Hepatocyte (in vitro differentiated cells): ENCODE measurements at regions not wholly inside any gene's neighbourhood (a gene's known extent, or its start where the extent isn't known, plus 50 kb on each side); places are given as distances from the start of the nearest gene placed in this dataset.
"Not testable (repeated sequence)": the region's sequence is repeated elsewhere in the genome, so short reads cannot be mapped to it uniquely, and the experiment has no call there.

Source experiments
- DNase-seq: peaks from one replicate; pipeline ENCODE4 v3.0.0-alpha.2; 2016; ENCODE audit warnings: low spot score
- H2AFZ ChIP-seq: fragments of 200-600 bp; sonication (generic); 2 replicates; pipeline ENCODE4 v1.6.0; 2016; ENCODE audit warnings: antibody characterized with exemption, mild to moderate bottlenecking
- H3K27ac ChIP-seq: fragments of 200-600 bp; sonication (generic); 2 replicates; pipeline ENCODE4 v1.5.1; 2016; ENCODE audit warnings: mild to moderate bottlenecking
- H3K27me3 ChIP-seq: fragments of 200-600 bp; sonication (generic); 2 replicates; pipeline ENCODE4 v1.6.1; 2016
- H3K36me3 ChIP-seq: fragments of 200-600 bp; sonication (generic); replicated peaks from 2 replicates; pipeline ENCODE4 v1.5.1; 2016; ENCODE audit warnings: low read depth; ENCODE audit not compliant: insufficient read depth
- H3K4me1 ChIP-seq: fragments of 200-600 bp; sonication (generic); 2 replicates; pipeline ENCODE4 v1.5.1; 2016; ENCODE audit warnings: mild to moderate bottlenecking, moderate library complexity; ENCODE audit not compliant: insufficient read depth
- H3K4me2 ChIP-seq: fragments of 200-600 bp; sonication (generic); 2 replicates; pipeline ENCODE4 v1.6.0; 2016
- H3K4me3 ChIP-seq: fragments of 200-600 bp; sonication (generic); 2 replicates; pipeline ENCODE4 v1.5.1; 2016; ENCODE audit warnings: mild to moderate bottlenecking
- H3K79me2 ChIP-seq: fragments of 200-600 bp; sonication (generic); 2 replicates; pipeline ENCODE4 v1.6.0; 2017; ENCODE audit warnings: mild to moderate bottlenecking
- H3K9me2 ChIP-seq: fragments of 200-600 bp; sonication (generic); replicated peaks from 2 replicates; pipeline ENCODE4 v1.6.0; 2017; ENCODE audit warnings: mild to moderate bottlenecking; ENCODE audit not compliant: insufficient read depth
- H3K9me3 ChIP-seq: fragments of 200-600 bp; sonication (generic); 2 replicates; pipeline ENCODE4 v1.5.1; 2016; ENCODE audit warnings: low read depth, mild to moderate bottlenecking
- H4K20me1 ChIP-seq: fragments of 200-600 bp; sonication (generic); 2 replicates; pipeline ENCODE4 v1.6.0; 2016; ENCODE audit warnings: mild to moderate bottlenecking; ENCODE audit not compliant: insufficient read depth, poor library complexity, severe bottlenecking
- CTCF ChIP-seq: fragments of 200-600 bp; sonication (generic); IDR thresholded peaks from 2 replicates; pipeline ENCODE4 v1.5.1; 2016; ENCODE audit warnings: antibody characterized with exemption, mild to moderate bottlenecking; ENCODE audit not compliant: poor library complexity
- EZH2 ChIP-seq: fragments of 200-600 bp; sonication (generic); IDR thresholded peaks from 2 replicates; pipeline ENCODE4 v1.6.1; 2016; ENCODE audit warnings: antibody characterized with exemption, mild to moderate bottlenecking, borderline replicate concordance
- EZH2phosphoT487 ChIP-seq: fragments of 200-600 bp; sonication (generic); IDR thresholded peaks from one replicate; pipeline ENCODE4 v1.6.1; 2018; ENCODE audit warnings: antibody characterized with exemption, mild to moderate bottlenecking, low read depth, moderate library complexity; ENCODE audit not compliant: unreplicated experiment, severe bottlenecking
- WGBS: methylation state at CpG from one replicate; pipeline ENCODE4 v1.1.6; 2016; ENCODE audit warnings: low lambda C conversion rate; ENCODE audit errors: missing lambda C conversion rate; 5-methylcytosine and 5-hydroxymethylcytosine counted together

- TF ChIP-seq CTCF (no peak), EZH2 (no peak), EZH2phosphoT487 (no peak)
- H3K4me1 ChIP-seq: no peaks in the 10 kb centered on the region
- no peaks in the 10 kb centered on the region for H3K9me3 ChIP-seq
- H3K36me3 ChIP-seq: no peaks in the 10 kb centered on the region
- H2AFZ ChIP-seq: no peak overlapping the region
- no peaks in the 10 kb centered on the region for H3K79me2 ChIP-seq
- no peak overlapping the region for H3K4me2 ChIP-seq
- DNase-seq: no peak
- no peak overlapping the region for H3K27ac ChIP-seq
- no peaks in the 10 kb centered on the region for H3K9me2 ChIP-seq
- H3K27me3 ChIP-seq: no peaks in the 10 kb centered on the region
- H3K4me3 ChIP-seq: no peak overlapping the region
- no peaks in the 10 kb centered on the region for H4K20me1 ChIP-seq
Measured at GRCh38 chr10:53534428-53534827, 761.8 kb upstream of the MBL2 start.

DNA sequence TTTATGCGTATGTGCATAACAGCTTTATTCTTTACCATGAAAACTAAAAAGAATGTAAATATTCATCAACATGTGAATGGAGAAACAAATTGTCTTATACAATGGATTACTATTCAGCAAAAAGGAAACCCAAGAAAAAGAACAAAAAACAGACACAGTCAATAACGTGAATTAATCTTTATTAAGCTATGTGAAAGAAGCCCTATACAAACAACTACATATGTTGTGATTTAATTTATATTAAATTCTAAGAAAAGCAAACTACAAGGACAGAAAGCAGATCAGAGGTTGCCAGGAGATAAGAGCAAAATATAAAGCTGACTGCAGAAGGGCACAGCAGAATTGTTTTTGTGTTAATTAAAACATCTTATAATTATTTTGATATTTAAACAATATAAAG lies 756.4 kb upstream of the MBL2 start:
- WGBS: 84% methylated on average over 2 of the region's 2 CpGs
- no peaks in the 10 kb centered on the region for H3K27me3 ChIP-seq
- H3K4me3 ChIP-seq: no peak overlapping the region
- no peak overlapping the region for H2AFZ ChIP-seq
- no peaks in the 10 kb centered on the region for H3K9me2 ChIP-seq
- H3K79me2 ChIP-seq: no peaks in the 10 kb centered on the region
- no peaks in the 10 kb centered on the region for H4K20me1 ChIP-seq
- no peak for DNase-seq
- no peak overlapping the region for H3K4me2 ChIP-seq
- no peaks in the 10 kb centered on the region for H3K9me3 ChIP-seq
- no peak overlapping the region for H3K27ac ChIP-seq
- TF ChIP-seq CTCF (no peak), EZH2 (no peak), EZH2phosphoT487 (no peak)
- no peaks in the 10 kb centered on the region for H3K4me1 ChIP-seq
- no peaks in the 10 kb centered on the region for H3K36me3 ChIP-seq

- Histone ChIP-seq H3K4me3 (no peak overlapping the region), H3K79me2 (no peaks in the 10 kb centered on the region), H3K4me1 (no peaks in the 10 kb centered on the region), H3K4me2 (no peak overlapping the region), H4K20me1 (no peaks in the 10 kb centered on the region), H2AFZ (no peak overlapping the region), H3K27ac (no peak overlapping the region), H3K36me3 (no peaks in the 10 kb centered on the region), H3K27me3 (no peaks in the 10 kb centered on the region), H3K9me3 (no peaks in the 10 kb centered on the region), H3K9me2 (no peaks in the 10 kb centered on the region)
- no peak for DNase-seq
- TF ChIP-seq EZH2phosphoT487 (no peak), EZH2 (no peak), CTCF (no peak)
- WGBS: 94% methylated on average over 2 of the region's 2 CpGs
Measured at GRCh38 chr10:53521046-53521445, 748.5 kb upstream of the MBL2 start.

- no peak overlapping the region for H3K4me3 ChIP-seq
- H3K9me3 ChIP-seq: no peaks in the 10 kb centered on the region
- TF ChIP-seq EZH2phosphoT487: no peak
- TF ChIP-seq EZH2: no peak
- no peak for TF ChIP-seq CTCF
- H3K4me2 ChIP-seq: no peak overlapping the region
- no peak overlapping the region for H2AFZ ChIP-seq
- WGBS: 31% methylated on average over 1 of the region's 1 CpG
- H3K36me3 ChIP-seq: no peaks in the 10 kb centered on the region
- DNase-seq: no peak
- no peaks in the 10 kb centered on the region for H4K20me1 ChIP-seq
- no peaks in the 10 kb centered on the region for H3K79me2 ChIP-seq
- no peak overlapping the region for H3K27ac ChIP-seq
- no peaks in the 10 kb centered on the region for H3K27me3 ChIP-seq
- H3K4me1 ChIP-seq: no peaks in the 10 kb centered on the region
- no peaks in the 10 kb centered on the region for H3K9me2 ChIP-seq
Measured at GRCh38 chr10:53508197-53508596, 735.6 kb upstream of the MBL2 start.

GRCh38 chr10:53504492-53504891 lies 731.9 kb upstream of the MBL2 start:
- not testable (repeated sequence) for H3K36me3 ChIP-seq, H3K4me2 ChIP-seq, DNase-seq, H3K27me3 ChIP-seq, H3K9me2 ChIP-seq, H3K4me1 ChIP-seq, H3K9me3 ChIP-seq, H3K27ac ChIP-seq, H4K20me1 ChIP-seq, H3K4me3 ChIP-seq, H2AFZ ChIP-seq, H3K79me2 ChIP-seq
- WGBS: 97% methylated on average over 2 of the region's 2 CpGs
